SH-SY5Y (cell line): ENCODE measurements at regions not wholly inside any gene's neighbourhood (a gene's known extent, or its start where the extent isn't known, plus 50 kb on each side); places are given as distances from the start of the nearest gene placed in this dataset.

Experiments used
- GATA2 ChIP-seq: IDR thresholded peaks from 2 replicates; pipeline ENCODE4 v1.6.1; 2011; ENCODE audit warnings: mild to moderate bottlenecking, low read depth, low read length
- GATA3 ChIP-seq: IDR thresholded peaks from 2 replicates; pipeline ENCODE4 v1.6.1; 2011; ENCODE audit warnings: low read depth, mild to moderate bottlenecking, low read length, moderate library complexity

DNA sequence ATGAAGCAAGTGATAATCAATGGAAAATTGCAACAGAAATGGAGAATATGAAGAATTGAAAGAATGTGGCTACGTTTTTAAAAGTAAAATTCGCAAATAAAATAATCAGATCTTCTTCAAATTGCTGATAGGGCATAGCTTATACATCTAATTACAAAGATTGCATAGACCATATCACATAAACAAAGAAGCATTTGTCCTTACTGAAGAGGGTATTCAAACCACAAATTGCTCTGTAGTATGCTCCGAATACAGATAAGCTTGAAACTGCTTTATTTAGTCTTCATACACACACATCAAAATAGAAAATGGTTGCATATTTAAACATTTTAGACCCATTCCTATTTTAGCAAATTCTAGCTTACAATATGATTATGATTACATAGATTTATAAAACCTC lies 206.7 kb upstream of the SLIT2 start:
- TF ChIP-seq GATA2: no peak
- no peak for TF ChIP-seq GATA3

DNA sequence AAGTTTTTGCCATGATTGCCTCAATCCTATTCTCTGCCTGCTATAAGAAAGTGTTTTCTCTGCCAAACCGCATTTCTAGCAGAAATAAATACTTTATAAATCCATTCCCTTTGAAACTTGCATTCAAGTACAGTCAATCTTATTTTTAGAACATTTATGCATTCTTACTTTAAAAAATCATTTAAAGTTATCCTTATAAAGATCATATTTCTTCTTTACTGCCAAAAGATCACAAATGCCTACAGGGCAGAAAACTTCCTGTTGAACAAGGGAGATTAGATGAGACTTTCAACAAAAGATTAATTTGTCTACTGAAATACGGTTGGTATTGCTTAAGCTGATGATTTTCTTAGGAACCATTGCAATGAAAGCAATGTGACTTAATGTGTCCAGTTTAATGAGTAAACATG lies 207.2 kb upstream of the SLIT2 start:
- TF ChIP-seq GATA2 (no peak), GATA3 (no peak)

DNA sequence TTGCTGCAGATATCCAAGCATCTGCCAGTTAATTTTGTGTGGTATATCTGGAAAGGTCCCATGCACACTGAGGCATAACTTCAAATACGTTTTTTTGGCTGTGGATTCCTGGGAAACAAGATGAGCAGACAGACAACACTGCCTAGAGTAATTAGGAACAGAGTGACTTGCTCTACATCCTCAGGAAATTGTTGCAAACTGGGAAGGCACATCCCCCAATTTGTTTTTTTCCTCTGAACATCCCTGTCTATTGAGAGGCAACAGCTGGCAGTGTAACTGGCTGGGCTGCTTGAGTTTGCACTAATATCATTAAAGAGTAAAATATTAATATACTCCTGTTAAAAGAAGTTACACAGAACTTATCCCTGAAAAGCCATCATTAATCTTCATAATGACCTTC lies 207.7 kb upstream of the SLIT2 start:
- TF ChIP-seq GATA2 (no peak), GATA3 (no peak)

DNA sequence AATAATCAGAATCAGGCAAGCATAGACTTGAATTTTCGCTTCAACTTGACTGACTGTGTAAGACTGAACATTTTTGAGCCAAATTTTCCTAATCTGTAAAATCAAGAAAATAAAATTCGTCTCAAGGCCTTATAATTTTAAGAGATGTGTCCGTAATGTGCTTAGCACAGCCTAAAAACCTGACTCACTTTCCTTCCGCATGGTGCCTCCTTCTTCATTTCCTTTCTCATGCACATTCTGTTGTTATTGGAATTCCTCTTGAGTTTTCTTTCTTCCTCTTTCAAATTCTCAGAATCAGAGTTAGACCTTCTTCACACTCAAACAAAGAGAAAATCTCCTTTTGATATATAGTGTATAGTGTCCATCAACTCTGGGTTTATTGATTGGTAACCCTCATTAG lies 208.9 kb upstream of the SLIT2 start:
- TF ChIP-seq GATA3 (no peak), GATA2 (no peak)

DNA sequence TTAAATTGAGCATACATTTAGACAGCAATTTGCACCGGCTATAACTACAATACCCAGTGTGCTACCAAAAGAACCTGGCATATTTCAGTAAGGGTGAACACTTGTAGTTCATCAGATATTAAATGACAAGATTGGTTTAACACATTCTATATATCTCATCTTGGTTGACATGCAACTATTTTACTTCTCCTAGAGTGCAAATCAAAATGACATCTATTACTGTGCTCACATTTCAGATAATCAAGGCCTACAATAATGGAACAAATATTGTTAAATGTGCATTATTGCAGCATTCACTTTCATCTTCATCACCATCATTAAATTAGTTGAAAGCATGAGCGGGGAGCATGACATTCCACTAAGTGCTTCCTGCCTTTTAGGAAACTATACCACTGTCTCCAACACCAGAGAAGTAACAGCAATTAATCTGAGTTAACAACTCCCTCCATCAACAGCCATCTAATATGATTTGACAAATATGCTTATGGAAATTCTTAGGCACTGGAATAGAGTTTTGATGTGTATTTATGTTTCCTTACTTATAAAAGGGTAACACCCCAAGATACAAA lies 209.8 kb upstream of the SLIT2 start:
- TF ChIP-seq GATA3: no peak
- no peak for TF ChIP-seq GATA2

DNA sequence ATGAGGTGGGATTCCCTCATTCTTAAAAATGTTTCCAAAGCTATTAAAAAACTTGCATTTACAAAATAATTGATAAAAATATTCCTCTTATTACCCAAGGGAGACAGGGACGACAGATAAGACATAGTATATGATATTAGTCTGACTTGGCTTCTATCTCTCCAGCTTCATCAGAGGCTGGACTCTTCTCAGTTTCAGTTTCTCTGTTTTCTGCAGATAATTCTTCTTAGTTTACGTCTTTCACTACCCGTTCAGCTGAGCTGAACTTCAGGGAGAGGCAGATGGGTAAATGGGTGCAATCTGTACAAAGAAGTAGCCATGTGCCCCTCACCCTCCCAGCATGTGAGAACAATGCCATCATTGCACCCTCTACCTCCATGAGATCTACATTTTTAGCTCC lies 214.0 kb upstream of the SLIT2 start:
- TF ChIP-seq GATA2 (no peak), GATA3 (no peak)

DNA sequence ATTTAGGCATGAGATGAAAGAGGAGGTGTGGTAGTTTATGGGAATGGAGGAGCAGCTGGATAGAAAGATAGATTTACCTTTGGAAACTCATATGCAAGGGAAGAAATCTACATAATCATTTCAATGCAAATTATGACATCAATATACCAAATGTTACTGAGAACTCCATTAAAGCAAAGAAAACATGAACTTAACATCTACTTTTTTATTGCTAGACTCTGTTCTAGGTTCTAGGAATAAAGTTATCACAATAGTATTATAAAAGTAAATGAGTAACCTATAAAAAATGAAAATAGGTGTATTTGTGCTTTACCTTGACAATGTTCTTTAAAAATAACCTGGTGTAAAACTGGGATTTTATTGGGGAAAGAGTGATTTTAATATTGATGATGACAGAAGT lies 221.6 kb upstream of the SLIT2 start:
- TF ChIP-seq GATA2 (no peak), GATA3 (no peak)

DNA sequence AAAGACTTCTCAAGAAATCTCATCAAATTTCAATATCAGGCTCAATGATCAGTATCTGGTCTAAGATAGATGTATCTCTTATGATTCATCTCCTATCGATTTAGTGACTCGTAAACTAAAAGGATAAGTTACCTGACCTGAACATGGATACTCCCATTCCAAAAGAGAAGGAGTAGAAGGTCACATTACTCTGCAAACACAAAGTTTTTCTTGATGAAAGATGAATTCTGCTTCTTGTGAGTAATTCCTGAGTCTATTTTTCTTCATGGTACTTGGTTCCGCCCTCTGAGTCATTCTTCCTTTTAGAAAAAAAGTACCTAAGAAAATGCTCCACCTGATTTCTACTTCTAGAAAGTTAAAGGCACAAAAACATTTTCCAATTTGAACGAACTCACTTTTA lies 223.1 kb upstream of the SLIT2 start:
- TF ChIP-seq GATA3 (no peak), GATA2 (no peak)

DNA sequence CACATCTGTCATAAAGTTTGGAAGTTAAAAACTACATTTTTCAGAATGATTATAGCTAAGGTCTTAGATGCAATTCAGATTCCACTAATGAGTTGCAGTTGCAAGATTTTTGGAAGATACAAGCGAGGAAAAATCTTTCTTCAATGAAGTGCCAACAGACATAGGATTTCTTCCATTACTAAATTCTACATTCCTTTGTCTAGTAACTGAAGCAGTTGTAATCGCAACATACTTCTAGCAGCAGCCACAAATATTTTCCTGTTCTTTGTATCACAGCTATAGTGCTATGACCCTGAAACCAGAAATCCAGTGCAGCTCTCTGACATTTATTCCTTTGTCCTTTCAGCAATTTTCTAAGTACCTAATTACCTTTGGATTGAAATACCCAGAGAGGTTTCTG lies 225.2 kb upstream of the SLIT2 start:
- no peak for TF ChIP-seq GATA3
- no peak for TF ChIP-seq GATA2

DNA sequence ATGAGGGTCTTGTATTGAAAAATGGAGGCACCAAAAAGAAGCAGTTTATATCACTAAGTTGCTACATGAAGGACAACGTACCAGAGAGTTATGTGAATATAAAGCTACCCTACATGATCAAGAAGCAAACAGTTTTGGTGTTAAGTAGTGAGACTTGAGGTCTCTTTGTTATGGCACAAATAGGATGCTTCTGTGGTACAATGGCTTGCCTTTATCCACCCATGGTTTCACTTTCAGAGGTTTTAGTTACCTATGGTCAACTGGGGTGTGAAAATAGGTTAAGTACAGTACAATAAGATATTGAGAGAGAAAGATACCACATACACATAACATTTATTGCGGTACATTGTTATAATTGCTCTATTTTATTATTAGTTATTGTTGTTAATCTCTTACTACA lies 229.2 kb upstream of the SLIT2 start:
- no peak for TF ChIP-seq GATA2
- TF ChIP-seq GATA3: no peak

DNA sequence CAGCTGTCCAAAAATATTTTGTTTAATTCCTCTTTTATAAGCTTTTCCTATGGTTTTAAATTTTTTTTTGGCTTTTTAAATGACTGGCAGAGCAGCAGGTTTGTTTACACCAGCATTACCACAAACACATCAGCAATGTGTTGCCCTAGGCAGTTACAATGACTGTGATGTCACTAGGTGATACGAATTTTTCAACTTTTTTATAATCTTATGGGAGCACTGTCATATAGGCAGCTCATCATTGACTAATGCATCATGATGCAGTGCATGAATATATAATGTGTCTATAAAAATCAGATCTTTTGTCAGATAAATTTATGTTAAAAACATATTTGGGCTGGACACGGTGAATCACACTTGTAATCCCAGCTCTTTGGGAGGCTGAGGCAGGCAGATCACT lies 231.6 kb upstream of the SLIT2 start:
- TF ChIP-seq GATA2 (no peak), GATA3 (no peak)

DNA sequence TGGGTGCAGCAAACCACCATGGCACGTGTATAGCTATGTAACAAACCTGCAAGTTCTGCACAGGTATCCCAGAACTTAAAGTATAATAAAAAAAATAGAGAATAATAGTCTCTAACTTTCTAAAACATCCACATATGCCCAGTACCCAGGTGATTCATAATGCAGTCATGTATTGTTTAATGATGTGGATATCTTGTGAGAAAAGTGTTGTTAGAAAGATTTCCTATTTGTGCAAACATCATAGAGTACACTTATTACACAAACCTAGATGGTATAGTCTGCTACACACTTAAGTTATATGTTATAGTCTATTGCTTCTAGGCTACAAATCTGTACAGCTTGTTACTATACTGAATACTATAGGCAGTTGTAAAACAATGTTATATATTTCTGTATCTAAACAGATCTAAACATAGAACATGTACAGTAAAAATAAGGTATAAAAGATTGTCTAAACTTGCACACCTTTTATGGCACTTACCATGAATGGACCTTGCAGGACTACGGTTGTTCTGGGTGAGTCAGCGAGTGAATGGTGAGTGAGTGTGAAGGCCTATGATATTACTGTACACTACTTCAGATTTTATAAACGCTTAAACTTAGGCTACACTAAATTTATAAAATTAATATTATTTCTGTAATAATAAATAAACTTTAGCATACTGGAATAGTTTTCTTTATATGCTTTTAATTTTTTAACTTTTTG lies 232.2 kb upstream of the SLIT2 start:
- TF ChIP-seq GATA2: no peak
- TF ChIP-seq GATA3: no peak

DNA sequence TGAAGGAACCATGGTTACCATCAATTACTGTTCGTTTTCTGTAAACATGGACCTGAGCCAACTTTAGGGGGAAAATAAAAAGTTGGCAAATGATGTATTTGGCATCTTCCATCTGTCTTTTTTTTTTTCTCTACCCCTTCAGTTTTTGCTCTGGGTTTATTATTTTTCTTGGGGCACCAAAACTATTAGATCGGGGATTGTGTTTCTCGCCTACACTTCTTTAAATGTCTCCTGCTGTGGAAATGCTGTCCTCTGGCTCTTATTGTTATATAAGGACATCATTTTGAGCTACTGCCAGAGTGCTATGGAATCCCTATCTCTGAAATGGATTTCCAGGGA lies 234.0 kb upstream of the SLIT2 start:
- TF ChIP-seq GATA2: no peak
- TF ChIP-seq GATA3: no peak

DNA sequence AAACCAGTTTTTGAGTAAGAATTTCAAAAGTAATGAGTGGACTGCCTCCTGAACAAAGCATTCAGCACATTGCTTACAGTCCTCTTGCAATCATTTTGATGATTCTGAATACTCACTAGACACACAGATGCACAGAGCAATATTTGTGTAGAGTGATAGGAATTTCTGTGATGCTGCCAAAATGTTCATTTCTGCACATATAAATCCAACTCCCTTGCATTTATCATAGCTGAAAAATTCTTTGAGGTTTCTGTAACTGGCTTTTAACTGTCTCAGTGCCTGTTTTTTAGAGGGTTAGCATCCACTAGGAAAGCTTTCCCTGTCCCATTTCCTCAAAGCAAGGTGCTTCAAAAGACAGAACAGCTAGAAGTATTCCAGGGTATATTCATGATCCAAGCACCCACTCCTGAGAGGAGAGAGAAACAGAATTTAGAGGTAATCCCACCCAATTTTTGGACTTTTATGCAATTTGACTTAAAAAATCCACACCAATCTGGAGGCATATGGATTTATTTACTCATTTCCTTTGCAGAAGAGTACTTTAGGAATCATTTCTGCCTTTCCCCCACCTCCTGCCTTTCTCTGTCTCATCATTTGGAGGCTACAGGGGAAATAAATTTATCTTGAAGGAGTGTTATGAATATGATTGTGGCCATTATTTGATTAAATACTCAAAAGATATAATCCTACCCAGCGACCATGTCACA lies 234.5 kb upstream of the SLIT2 start:
- TF ChIP-seq GATA2: peak; percentile 40; the same call in 1 of the 2 replicates
- TF ChIP-seq GATA3: no peak

DNA sequence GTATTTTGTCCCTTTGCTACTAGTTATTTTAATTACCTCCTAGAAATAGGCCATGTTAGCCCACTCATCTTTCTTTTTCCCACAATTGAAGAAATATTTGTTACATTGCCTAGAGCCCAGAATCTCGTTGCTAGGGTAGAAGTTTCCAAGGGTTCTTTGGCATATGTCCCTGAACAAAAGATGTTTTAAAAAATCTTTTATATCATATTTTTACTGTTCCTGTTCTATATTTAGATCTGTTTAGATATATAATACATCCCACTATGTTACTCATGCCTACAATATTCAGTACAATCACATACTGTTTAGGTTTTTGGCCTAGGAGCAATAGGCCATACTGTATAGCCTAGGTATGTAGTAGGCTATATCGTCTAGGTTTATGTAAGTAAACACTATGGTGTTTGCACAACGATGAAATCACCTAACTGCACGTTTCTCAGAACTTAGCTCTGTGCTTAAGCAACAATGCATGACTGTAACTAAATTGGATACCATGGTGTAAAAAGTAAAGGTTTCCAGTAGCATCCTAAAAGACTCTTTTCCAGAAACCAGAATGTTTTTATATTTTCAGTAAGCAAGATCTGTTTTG lies 236.0 kb upstream of the SLIT2 start:
- TF ChIP-seq GATA2 (no peak), GATA3 (no peak)
